Loucy (cell line): ENCODE measurements at regions not wholly inside any gene's neighbourhood (a gene's known extent, or its start where the extent isn't known, plus 50 kb on each side); places are given as distances from the start of the nearest gene placed in this dataset.

Source experiments
- H2AFZ ChIP-seq: fragments of 200-600 bp; sonication (generic); 2 replicates; pipeline ENCODE4 v1.6.0; 2016; ENCODE audit warnings: antibody characterized with exemption, mild to moderate bottlenecking, low read length, moderate library complexity
- H3F3A ChIP-seq: fragments of 200-600 bp; 2 replicates; pipeline ENCODE4 v1.6.0; 2016; ENCODE audit warnings: antibody characterized with exemption, low read depth, mild to moderate bottlenecking
- H3K27me3 ChIP-seq: fragments of 200-600 bp; sonication (generic); 2 replicates; pipeline ENCODE4 v1.6.1; 2014; ENCODE audit warnings: low read length, mild to moderate bottlenecking; ENCODE audit not compliant: insufficient read depth, poor library complexity, severe bottlenecking
- H3K36me3 ChIP-seq: fragments of 200-600 bp; sonication (generic); 2 replicates; pipeline ENCODE4 v1.6.1; 2016; ENCODE audit warnings: low read length; ENCODE audit not compliant: insufficient read depth
- H3K4me1 ChIP-seq: fragments of 200-600 bp; sonication (generic); 2 replicates; pipeline ENCODE4 v1.5.1; 2014; ENCODE audit warnings: low read length, mild to moderate bottlenecking; ENCODE audit not compliant: insufficient read depth, poor library complexity, severe bottlenecking
- H3K4me2 ChIP-seq: fragments of 200-600 bp; sonication (generic); 2 replicates; pipeline ENCODE4 v1.6.0; 2014; ENCODE audit warnings: antibody characterized with exemption, low read length, low read depth, mild to moderate bottlenecking; ENCODE audit not compliant: poor library complexity, severe bottlenecking
- H3K4me3 ChIP-seq: fragments of 200-600 bp; sonication (generic); 2 replicates; pipeline ENCODE4 v1.5.1; 2014; ENCODE audit warnings: low read length, mild to moderate bottlenecking, mixed read lengths; ENCODE audit not compliant: poor library complexity, severe bottlenecking
- H3K79me2 ChIP-seq: fragments of 200-600 bp; sonication (generic); 2 replicates; pipeline ENCODE4 v1.6.1; 2014; ENCODE audit warnings: low read length; ENCODE audit not compliant: insufficient read depth
- H3K9ac ChIP-seq: fragments of 200-600 bp; sonication (generic); 2 replicates; pipeline ENCODE4 v1.6.0; 2014; ENCODE audit warnings: mild to moderate bottlenecking, low read depth, low read length, moderate library complexity; ENCODE audit not compliant: poor library complexity, severe bottlenecking
- H3K9me2 ChIP-seq: fragments of 200-600 bp; sonication (generic); replicated peaks from 2 replicates; pipeline ENCODE4 v1.6.1; 2016; ENCODE audit warnings: low read depth, low read length, mixed read lengths
- H3K9me3 ChIP-seq: fragments of 200-600 bp; sonication (generic); 2 replicates; pipeline ENCODE4 v1.6.1; 2014; ENCODE audit warnings: mild to moderate bottlenecking, antibody characterized with exemption, low read length, low read depth; ENCODE audit not compliant: insufficient read depth
- H4K20me1 ChIP-seq: fragments of 200-600 bp; sonication (generic); 2 replicates; pipeline ENCODE4 v1.6.0; 2014; ENCODE audit warnings: antibody characterized with exemption, low read length, mild to moderate bottlenecking; ENCODE audit not compliant: insufficient read depth, poor library complexity, severe bottlenecking
- EZH2phosphoT487 ChIP-seq: fragments of 200-600 bp; IDR thresholded peaks from 2 replicates; pipeline ENCODE4 v1.6.1; 2018; ENCODE audit warnings: antibody characterized with exemption, mild to moderate bottlenecking, moderate library complexity, borderline replicate concordance
- TF ChIP-seq, protein P1 (sequence below): fragments of 200-600 bp; sonication (generic); conservative IDR thresholded peaks from 2 replicates; pipeline ENCODE4 v1.5.1; 2014; ENCODE audit warnings: mild to moderate bottlenecking, antibody characterized with exemption, low read length

DNA sequence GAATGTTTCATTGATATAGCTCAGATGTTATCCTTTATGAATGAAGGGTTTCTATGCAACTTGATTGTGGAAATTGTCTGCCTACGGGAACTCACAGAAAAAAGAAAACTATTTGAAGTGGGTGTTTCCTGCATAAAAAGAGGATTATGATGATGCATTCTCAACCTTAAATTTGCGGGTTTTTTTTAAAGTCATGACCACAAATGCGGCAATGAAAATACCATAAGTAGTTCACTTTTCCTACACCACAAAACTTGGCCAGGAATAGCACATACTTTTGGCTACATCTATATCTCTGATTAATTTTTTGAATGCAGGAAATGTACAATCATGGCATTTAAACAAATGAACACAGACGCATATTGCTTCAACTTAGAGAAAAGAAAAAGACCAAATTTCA, 754.7 kb downstream of the DTWD2 start:
- Histone ChIP-seq H2AFZ (no peak overlapping the region), H3K27me3 (no peaks in the 10 kb centered on the region), H3K9me3 (no peaks in the 10 kb centered on the region), H3K9me2 (no peaks in the 10 kb centered on the region), H3K36me3 (no peaks in the 10 kb centered on the region), H4K20me1 (no peaks in the 10 kb centered on the region), H3K9ac (no peak overlapping the region), H3K4me3 (no peak overlapping the region), H3K4me1 (no peaks in the 10 kb centered on the region), H3K4me2 (no peak overlapping the region), H3K79me2 (no peaks in the 10 kb centered on the region), H3F3A (no peaks in the 10 kb centered on the region)
- no peak for TF ChIP-seq EZH2phosphoT487
- TF ChIP-seq, protein P1, sequence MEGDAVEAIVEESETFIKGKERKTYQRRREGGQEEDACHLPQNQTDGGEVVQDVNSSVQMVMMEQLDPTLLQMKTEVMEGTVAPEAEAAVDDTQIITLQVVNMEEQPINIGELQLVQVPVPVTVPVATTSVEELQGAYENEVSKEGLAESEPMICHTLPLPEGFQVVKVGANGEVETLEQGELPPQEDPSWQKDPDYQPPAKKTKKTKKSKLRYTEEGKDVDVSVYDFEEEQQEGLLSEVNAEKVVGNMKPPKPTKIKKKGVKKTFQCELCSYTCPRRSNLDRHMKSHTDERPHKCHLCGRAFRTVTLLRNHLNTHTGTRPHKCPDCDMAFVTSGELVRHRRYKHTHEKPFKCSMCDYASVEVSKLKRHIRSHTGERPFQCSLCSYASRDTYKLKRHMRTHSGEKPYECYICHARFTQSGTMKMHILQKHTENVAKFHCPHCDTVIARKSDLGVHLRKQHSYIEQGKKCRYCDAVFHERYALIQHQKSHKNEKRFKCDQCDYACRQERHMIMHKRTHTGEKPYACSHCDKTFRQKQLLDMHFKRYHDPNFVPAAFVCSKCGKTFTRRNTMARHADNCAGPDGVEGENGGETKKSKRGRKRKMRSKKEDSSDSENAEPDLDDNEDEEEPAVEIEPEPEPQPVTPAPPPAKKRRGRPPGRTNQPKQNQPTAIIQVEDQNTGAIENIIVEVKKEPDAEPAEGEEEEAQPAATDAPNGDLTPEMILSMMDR = no peak

DNA sequence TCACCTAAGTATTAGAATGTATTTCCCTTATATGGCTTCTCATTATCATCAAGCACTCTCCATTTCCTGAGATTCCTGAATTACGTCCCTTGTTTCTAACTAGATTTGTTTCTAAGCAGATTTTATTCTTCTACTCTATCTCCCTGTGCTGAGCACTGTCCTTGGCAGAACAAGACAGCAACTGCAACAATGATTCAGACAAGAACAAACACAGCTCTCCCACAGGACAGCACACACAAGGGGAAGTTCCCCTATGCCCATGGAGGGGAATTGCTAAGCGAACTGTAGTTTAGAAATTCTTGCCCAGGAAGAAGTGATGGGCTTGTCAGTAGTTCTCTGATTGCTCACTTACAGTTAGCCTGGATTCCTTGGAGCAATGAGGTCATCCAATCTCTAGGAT, 759.9 kb downstream of the DTWD2 start:
- Histone ChIP-seq H3K9ac (no peak overlapping the region), H4K20me1 (no peaks in the 10 kb centered on the region), H3K9me3 (no peaks in the 10 kb centered on the region), H3K4me1 (no peaks in the 10 kb centered on the region), H3K4me2 (no peak overlapping the region), H3F3A (no peaks in the 10 kb centered on the region), H2AFZ (no peak overlapping the region), H3K4me3 (no peak overlapping the region), H3K27me3 (no peaks in the 10 kb centered on the region), H3K36me3 (no peaks in the 10 kb centered on the region), H3K79me2 (no peaks in the 10 kb centered on the region), H3K9me2 (no peaks in the 10 kb centered on the region)
- TF ChIP-seq, protein P1 = no peak
- TF ChIP-seq EZH2phosphoT487 = no peak

DNA sequence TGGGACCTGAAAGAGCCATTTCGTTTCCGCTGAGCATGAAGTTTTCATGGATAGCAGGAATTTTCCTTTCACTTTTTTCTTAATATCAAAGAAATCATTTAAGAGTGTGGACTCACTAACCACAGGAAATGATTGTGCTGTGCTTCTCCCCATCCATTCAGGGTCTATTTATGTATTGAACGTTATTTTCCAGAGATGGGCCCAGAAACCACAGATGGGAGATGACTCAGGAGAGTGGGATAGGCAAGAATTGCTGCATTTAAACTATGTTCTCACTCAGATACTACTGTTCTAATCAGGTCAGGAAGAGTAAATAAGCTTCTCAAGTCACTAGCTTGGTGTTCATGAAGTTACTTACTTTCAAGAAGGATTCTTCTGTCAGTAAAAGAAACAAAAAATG, 763.8 kb downstream of the DTWD2 start:
- H3K9me3 ChIP-seq = no peaks in the 10 kb centered on the region
- H3F3A ChIP-seq = no peaks in the 10 kb centered on the region
- H3K79me2 ChIP-seq = no peaks in the 10 kb centered on the region
- H4K20me1 ChIP-seq = no peaks in the 10 kb centered on the region
- H2AFZ ChIP-seq = no peak overlapping the region
- TF ChIP-seq EZH2phosphoT487 = no peak
- TF ChIP-seq, protein P1 = no peak
- H3K36me3 ChIP-seq = no peaks in the 10 kb centered on the region
- no peak overlapping the region for H3K4me3 ChIP-seq
- no peaks in the 10 kb centered on the region for H3K27me3 ChIP-seq
- no peaks in the 10 kb centered on the region for H3K9me2 ChIP-seq
- H3K9ac ChIP-seq = no peak overlapping the region
- H3K4me2 ChIP-seq = no peak overlapping the region
- H3K4me1 ChIP-seq = no peaks in the 10 kb centered on the region
